GM18505 (cell line): ENCODE measurements at regions not wholly inside any gene's neighbourhood (a gene's known extent, or its start where the extent isn't known, plus 50 kb on each side); places are given as distances from the start of the nearest gene placed in this dataset.
"Not testable (repeated sequence)": the region's sequence is repeated elsewhere in the genome, so short reads cannot be mapped to it uniquely, and the experiment has no call there.

Experiments
- ATAC-seq: cut with Tn5 transposase; IDR thresholded peaks from one replicate; pipeline ENCODE4 v1.9.1; 2021; ENCODE audit not compliant: unreplicated experiment
- POLR2A ChIP-seq: IDR thresholded peaks from 4 replicates; pipeline ENCODE4 v1.6.1; 2011; ENCODE audit warnings: borderline replicate concordance; ENCODE audit not compliant: insufficient read depth, insufficient read length; ENCODE audit errors: extremely low read depth

GRCh38 chr9:36521148-36521547, 51.5 kb upstream of the MELK start:
- TF ChIP-seq POLR2A: no peak
- no peak for ATAC-seq

GRCh38 chr9:36517131-36517530, 55.6 kb upstream of the MELK start:
- no peak for ATAC-seq
- no peak for TF ChIP-seq POLR2A

GRCh38 chr9:36504156-36504555, 68.5 kb upstream of the MELK start:
- ATAC-seq: no peak
- TF ChIP-seq POLR2A: no peak

GRCh38 chr9:36503172-36504088, 69.3 kb upstream of the MELK start:
- TF ChIP-seq POLR2A: no peak

GRCh38 chr9:36501727-36502126, 71.0 kb upstream of the MELK start:
- no peak for ATAC-seq
- no peak for TF ChIP-seq POLR2A

More at GRCh38 chr9:36503172-36504088, 69.3 kb upstream of the MELK start:
- ATAC-seq: no peak

- not testable (repeated sequence) for ATAC-seq
Measured at GRCh38 chr9:36500931-36501330, 71.8 kb upstream of the MELK start.

GRCh38 chr9:36499174-36499890, 73.4 kb upstream of the MELK start:
- ATAC-seq: no peak
- TF ChIP-seq POLR2A: no peak

GRCh38 chr9:36493564-36493963, 79.1 kb upstream of the MELK start:
- not testable (repeated sequence) for ATAC-seq

- ATAC-seq: no peak
- no peak for TF ChIP-seq POLR2A
Measured at GRCh38 chr9:36492865-36493264, 79.8 kb upstream of the MELK start.

- no peak for TF ChIP-seq POLR2A
- ATAC-seq: no peak
Measured at GRCh38 chr9:36489453-36489852, 83.2 kb upstream of the MELK start.

- no peak for ATAC-seq
- TF ChIP-seq POLR2A: no peak
Measured at GRCh38 chr9:36488389-36488756, 84.3 kb upstream of the MELK start.

- peak; percentile 80 for ATAC-seq
Measured at GRCh38 chr9:36487482-36488388, 85.0 kb upstream of the MELK start.

GRCh38 chr9:36486933-36487481, 85.7 kb upstream of the MELK start:
- TF ChIP-seq POLR2A: peak; percentile 47
- ATAC-seq: peak; percentile 37

More at GRCh38 chr9:36487482-36488388, 85.0 kb upstream of the MELK start:
- peak; percentile 93 for TF ChIP-seq POLR2A
